ENCODE measurements at regions not wholly inside any gene's neighbourhood (a gene's known extent, or its start where the extent isn't known, plus 50 kb on each side); places are given as distances from the start of the nearest gene placed in this dataset.

- Histone ChIP-seq H3K27me3 (ENCODE audit: control insufficient read depth, low read length) (peaks cover 3% of the 10 kb centered on the region; the same call in 1 of the 2 replicates), H3K4me2 (ENCODE audit: low read length) (no peak overlapping the region), H3K4me3 (ENCODE audit: low read length) (no peak overlapping the region), H3K9me3 (ENCODE audit: control insufficient read depth, insufficient read depth, low read length) (no peaks in the 10 kb centered on the region), H3K36me3 (ENCODE audit: control insufficient read depth, low read length) (no peaks in the 10 kb centered on the region), H3K4me1 (ENCODE audit: control insufficient read depth, low read length) (no peaks in the 10 kb centered on the region), H3K9me2 (replicated peaks; ENCODE audit: control insufficient read depth, low read length) (no peaks in the 10 kb centered on the region), H3F3A (ENCODE audit: control insufficient read depth, insufficient read depth) (no peaks in the 10 kb centered on the region), H4K20me1 (ENCODE audit: control insufficient read depth, insufficient read depth, low read depth, low read length) (no peaks in the 10 kb centered on the region), H3K27ac (ENCODE audit: low read depth, low read length) (no peak overlapping the region), H3K79me2 (ENCODE audit: control insufficient read depth, low read length) (no peaks in the 10 kb centered on the region)
- TF ChIP-seq, protein P1, sequence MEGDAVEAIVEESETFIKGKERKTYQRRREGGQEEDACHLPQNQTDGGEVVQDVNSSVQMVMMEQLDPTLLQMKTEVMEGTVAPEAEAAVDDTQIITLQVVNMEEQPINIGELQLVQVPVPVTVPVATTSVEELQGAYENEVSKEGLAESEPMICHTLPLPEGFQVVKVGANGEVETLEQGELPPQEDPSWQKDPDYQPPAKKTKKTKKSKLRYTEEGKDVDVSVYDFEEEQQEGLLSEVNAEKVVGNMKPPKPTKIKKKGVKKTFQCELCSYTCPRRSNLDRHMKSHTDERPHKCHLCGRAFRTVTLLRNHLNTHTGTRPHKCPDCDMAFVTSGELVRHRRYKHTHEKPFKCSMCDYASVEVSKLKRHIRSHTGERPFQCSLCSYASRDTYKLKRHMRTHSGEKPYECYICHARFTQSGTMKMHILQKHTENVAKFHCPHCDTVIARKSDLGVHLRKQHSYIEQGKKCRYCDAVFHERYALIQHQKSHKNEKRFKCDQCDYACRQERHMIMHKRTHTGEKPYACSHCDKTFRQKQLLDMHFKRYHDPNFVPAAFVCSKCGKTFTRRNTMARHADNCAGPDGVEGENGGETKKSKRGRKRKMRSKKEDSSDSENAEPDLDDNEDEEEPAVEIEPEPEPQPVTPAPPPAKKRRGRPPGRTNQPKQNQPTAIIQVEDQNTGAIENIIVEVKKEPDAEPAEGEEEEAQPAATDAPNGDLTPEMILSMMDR (IDR thresholded peaks at IDR 0.05; ENCODE audit: low read depth, low read length, poor library complexity, severe bottlenecking): no peak
- TF ChIP-seq EZH2phosphoT487 (IDR thresholded peaks at IDR 0.05; ENCODE audit: borderline replicate concordance, low read length): no peak
These were observed 129.7 kb downstream of the FAXC start for GRCh38 chr6:99219788-99220187.

GRCh38 chr6:99216959-99217358, 132.5 kb downstream of the FAXC start:
- Histone ChIP-seq H3K27me3 (ENCODE audit: control insufficient read depth, low read length) (peaks cover 3% of the 10 kb centered on the region; the same call in 1 of the 2 replicates), H3K27ac (ENCODE audit: low read depth, low read length) (no peak overlapping the region), H3K9me2 (replicated peaks; ENCODE audit: control insufficient read depth, low read length) (no peaks in the 10 kb centered on the region), H3K4me3 (ENCODE audit: low read length) (no peak overlapping the region), H3K79me2 (ENCODE audit: control insufficient read depth, low read length) (no peaks in the 10 kb centered on the region), H3K4me1 (ENCODE audit: control insufficient read depth, low read length) (no peaks in the 10 kb centered on the region), H3F3A (ENCODE audit: control insufficient read depth, insufficient read depth) (no peaks in the 10 kb centered on the region), H3K36me3 (ENCODE audit: control insufficient read depth, low read length) (no peaks in the 10 kb centered on the region), H3K4me2 (ENCODE audit: low read length) (no peak overlapping the region), H3K9me3 (ENCODE audit: control insufficient read depth, insufficient read depth, low read length) (no peaks in the 10 kb centered on the region), H4K20me1 (ENCODE audit: control insufficient read depth, insufficient read depth, low read depth, low read length) (no peaks in the 10 kb centered on the region)
- no peak for TF ChIP-seq EZH2phosphoT487 (IDR thresholded peaks at IDR 0.05; ENCODE audit: borderline replicate concordance, low read length)
- TF ChIP-seq, protein P1 (IDR thresholded peaks at IDR 0.05; ENCODE audit: low read depth, low read length, poor library complexity, severe bottlenecking): no peak

- TF ChIP-seq, protein P1 (IDR thresholded peaks at IDR 0.05; ENCODE audit: low read depth, low read length, poor library complexity, severe bottlenecking): no peak
- TF ChIP-seq EZH2phosphoT487 (IDR thresholded peaks at IDR 0.05; ENCODE audit: borderline replicate concordance, low read length): no peak
- Histone ChIP-seq H3F3A (ENCODE audit: control insufficient read depth, insufficient read depth) (no peaks in the 10 kb centered on the region), H3K4me1 (ENCODE audit: control insufficient read depth, low read length) (no peaks in the 10 kb centered on the region), H3K27ac (ENCODE audit: low read depth, low read length) (no peak overlapping the region), H3K79me2 (ENCODE audit: control insufficient read depth, low read length) (no peaks in the 10 kb centered on the region), H3K4me2 (ENCODE audit: low read length) (no peak overlapping the region), H4K20me1 (ENCODE audit: control insufficient read depth, insufficient read depth, low read depth, low read length) (no peaks in the 10 kb centered on the region), H3K36me3 (ENCODE audit: control insufficient read depth, low read length) (no peaks in the 10 kb centered on the region), H3K27me3 (ENCODE audit: control insufficient read depth, low read length) (no peaks in the 10 kb centered on the region), H3K9me2 (replicated peaks; ENCODE audit: control insufficient read depth, low read length) (no peaks in the 10 kb centered on the region; the same call in 1 of the 2 replicates), H3K4me3 (ENCODE audit: low read length) (no peak overlapping the region), H3K9me3 (ENCODE audit: control insufficient read depth, insufficient read depth, low read length) (no peaks in the 10 kb centered on the region)
These were observed 153.4 kb downstream of the FAXC start for GRCh38 chr6:99195986-99196655.
